ENCODE measurements at regions not wholly inside any gene's neighbourhood (a gene's known extent, or its start where the extent isn't known, plus 50 kb on each side); places are given as distances from the start of the nearest gene placed in this dataset.
"Not testable (repeated sequence)": the region's sequence is repeated elsewhere in the genome, so short reads cannot be mapped to it uniquely, and the experiment has no call there.

- not testable (repeated sequence) for TF ChIP-seq CTCF, POLR2A, POLR2AphosphoS5, EP300 (IDR thresholded peaks at IDR 0.05)
Measured at GRCh38 chrY:8922576-8922975, 414.7 kb upstream of the TSPY4 start.

Data from sigmoid colon (tissue), 4 donors.